SU-DHL-6 (cell line): ENCODE measurements at regions not wholly inside any gene's neighbourhood (a gene's known extent, or its start where the extent isn't known, plus 50 kb on each side); places are given as distances from the start of the nearest gene placed in this dataset.
"Not testable (repeated sequence)": the region's sequence is repeated elsewhere in the genome, so short reads cannot be mapped to it uniquely, and the experiment has no call there.

Source experiments
- EZH2phosphoT487 ChIP-seq: fragments of 200-600 bp; sonication (generic), shearing (Covaris generic); conservative IDR thresholded peaks from 2 replicates; pipeline ENCODE4 v1.6.1; 2018; ENCODE audit warnings: mild to moderate bottlenecking, antibody characterized with exemption, low read length, moderate library complexity, mixed read lengths
- TF ChIP-seq, protein P1 (sequence below): fragments of 200-600 bp; sonication (generic); IDR thresholded peaks from one replicate; pipeline ENCODE4 v1.5.1; 2017; ENCODE audit warnings: antibody characterized with exemption, mild to moderate bottlenecking, low read length, moderate library complexity; ENCODE audit not compliant: insufficient read depth, poor library complexity, severe bottlenecking

DNA sequence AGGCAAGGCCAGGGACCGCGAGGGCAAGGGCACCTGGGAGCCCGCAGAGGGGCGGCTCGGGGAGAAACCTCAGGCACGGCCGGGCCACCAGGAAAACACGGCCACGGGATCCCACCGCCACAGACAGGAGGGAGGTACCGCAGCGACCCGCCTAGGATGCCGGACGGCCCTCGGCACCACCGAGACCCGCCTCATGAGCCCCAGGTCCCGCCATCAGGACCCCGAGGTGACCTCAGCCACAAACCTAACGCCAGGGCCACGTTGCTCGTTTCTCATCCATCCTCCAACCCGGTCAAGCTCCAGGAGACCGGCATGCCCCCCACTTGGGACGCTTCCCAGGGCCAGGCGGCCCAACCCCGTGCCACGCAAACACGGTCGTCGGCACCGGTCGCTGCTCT, 95.2 kb upstream of the ANKRD30BL start:
- TF ChIP-seq, protein P1, sequence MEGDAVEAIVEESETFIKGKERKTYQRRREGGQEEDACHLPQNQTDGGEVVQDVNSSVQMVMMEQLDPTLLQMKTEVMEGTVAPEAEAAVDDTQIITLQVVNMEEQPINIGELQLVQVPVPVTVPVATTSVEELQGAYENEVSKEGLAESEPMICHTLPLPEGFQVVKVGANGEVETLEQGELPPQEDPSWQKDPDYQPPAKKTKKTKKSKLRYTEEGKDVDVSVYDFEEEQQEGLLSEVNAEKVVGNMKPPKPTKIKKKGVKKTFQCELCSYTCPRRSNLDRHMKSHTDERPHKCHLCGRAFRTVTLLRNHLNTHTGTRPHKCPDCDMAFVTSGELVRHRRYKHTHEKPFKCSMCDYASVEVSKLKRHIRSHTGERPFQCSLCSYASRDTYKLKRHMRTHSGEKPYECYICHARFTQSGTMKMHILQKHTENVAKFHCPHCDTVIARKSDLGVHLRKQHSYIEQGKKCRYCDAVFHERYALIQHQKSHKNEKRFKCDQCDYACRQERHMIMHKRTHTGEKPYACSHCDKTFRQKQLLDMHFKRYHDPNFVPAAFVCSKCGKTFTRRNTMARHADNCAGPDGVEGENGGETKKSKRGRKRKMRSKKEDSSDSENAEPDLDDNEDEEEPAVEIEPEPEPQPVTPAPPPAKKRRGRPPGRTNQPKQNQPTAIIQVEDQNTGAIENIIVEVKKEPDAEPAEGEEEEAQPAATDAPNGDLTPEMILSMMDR, result not testable (repeated sequence)
- not testable (repeated sequence) for TF ChIP-seq EZH2phosphoT487
